SK-N-MC (cell line): ENCODE measurements at regions not wholly inside any gene's neighbourhood (a gene's known extent, or its start where the extent isn't known, plus 50 kb on each side); places are given as distances from the start of the nearest gene placed in this dataset.

Source experiments
- DNase-seq: peaks from one replicate; pipeline ENCODE4 v3.0.0-alpha.2; 2011; ENCODE audit warnings: low read depth, low spot score
- H3K27ac ChIP-seq: fragments of 200-600 bp; sonication (generic); 2 replicates; pipeline ENCODE4 v1.5.1; 2016; ENCODE audit warnings: mixed run types
- H3K36me3 ChIP-seq: fragments of 200-600 bp; sonication (generic); 2 replicates; pipeline ENCODE4 v1.6.1; 2017; ENCODE audit warnings: antibody characterized with exemption, low read length, mixed read lengths; ENCODE audit not compliant: insufficient read depth
- H3K4me3 ChIP-seq: fragments of 200-600 bp; sonication (generic); 2 replicates; pipeline ENCODE4 v1.5.1; 2016
- H3K9ac ChIP-seq: fragments of 200-600 bp; sonication (generic); 2 replicates; pipeline ENCODE4 v1.8.0; 2017; ENCODE audit warnings: mixed run types, mixed read lengths; ENCODE audit not compliant: insufficient read length
- H3K9me3 ChIP-seq: fragments of 200-600 bp; sonication (generic); 2 replicates; pipeline ENCODE4 v1.6.1; 2017; ENCODE audit warnings: low read depth, mild to moderate bottlenecking, antibody characterized with exemption, low read length, moderate library complexity, mixed read lengths
- EZH2 ChIP-seq: fragments of 200-600 bp; sonication (generic); IDR thresholded peaks from one replicate; pipeline ENCODE4 v1.6.1; 2017; ENCODE audit warnings: antibody characterized with exemption
- FOXP2 ChIP-seq: optimal IDR thresholded peaks from 2 replicates; pipeline ENCODE3; 2011; ENCODE audit warnings: mild to moderate bottlenecking, moderate library complexity; ENCODE audit not compliant: insufficient read depth; ENCODE audit errors: extremely low read length, control extremely low read depth
- POLR2AphosphoS5 ChIP-seq: IDR thresholded peaks from 2 replicates; pipeline ENCODE4 v1.6.1; 2012; ENCODE audit warnings: mild to moderate bottlenecking, low read depth, low read length, borderline replicate concordance

DNA sequence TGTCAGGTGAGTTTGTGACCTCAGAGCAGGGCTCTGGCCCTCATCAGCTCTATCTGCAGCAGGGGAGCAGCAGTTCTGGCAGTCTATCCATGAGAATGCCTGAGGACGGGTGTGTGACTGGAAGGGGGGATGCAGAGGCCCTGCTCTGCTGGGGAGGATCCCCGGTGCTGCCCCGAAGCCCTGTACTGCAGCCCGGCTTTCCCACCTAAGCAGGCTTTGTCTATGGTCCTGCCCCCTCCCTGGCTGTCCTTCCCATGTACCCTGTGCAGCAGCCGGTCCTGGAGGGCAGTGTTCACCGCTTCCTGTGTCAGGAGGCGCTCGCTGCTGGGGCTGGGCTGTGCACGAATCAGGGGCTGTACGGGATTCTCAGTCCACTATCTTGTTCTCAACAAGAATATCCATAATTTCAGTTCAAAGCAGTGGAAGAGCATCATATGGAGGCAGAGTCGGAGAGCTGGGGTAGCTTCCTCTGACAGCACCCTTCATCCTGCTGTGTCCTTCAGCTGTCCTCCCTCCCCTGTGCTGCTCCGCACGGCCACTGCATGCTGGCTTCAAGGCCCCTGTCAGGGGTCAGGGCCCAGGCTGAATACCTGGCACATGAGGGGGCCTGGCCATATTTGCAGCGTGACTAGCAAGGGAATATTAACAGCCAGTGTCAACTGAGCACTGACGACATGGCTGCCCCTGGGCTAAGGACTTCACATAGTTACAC lies 125.2 kb downstream of the CTTN start:
- no peak overlapping the region for H3K9ac ChIP-seq
- H3K4me3 ChIP-seq = no peak overlapping the region
- TF ChIP-seq POLR2AphosphoS5 (no peak), FOXP2 (no peak), EZH2 (no peak)
- H3K27ac ChIP-seq = no peak overlapping the region
- H3K36me3 ChIP-seq = no peaks in the 10 kb centered on the region
- H3K9me3 ChIP-seq = no peaks in the 10 kb centered on the region
- DNase-seq = no peak

DNA sequence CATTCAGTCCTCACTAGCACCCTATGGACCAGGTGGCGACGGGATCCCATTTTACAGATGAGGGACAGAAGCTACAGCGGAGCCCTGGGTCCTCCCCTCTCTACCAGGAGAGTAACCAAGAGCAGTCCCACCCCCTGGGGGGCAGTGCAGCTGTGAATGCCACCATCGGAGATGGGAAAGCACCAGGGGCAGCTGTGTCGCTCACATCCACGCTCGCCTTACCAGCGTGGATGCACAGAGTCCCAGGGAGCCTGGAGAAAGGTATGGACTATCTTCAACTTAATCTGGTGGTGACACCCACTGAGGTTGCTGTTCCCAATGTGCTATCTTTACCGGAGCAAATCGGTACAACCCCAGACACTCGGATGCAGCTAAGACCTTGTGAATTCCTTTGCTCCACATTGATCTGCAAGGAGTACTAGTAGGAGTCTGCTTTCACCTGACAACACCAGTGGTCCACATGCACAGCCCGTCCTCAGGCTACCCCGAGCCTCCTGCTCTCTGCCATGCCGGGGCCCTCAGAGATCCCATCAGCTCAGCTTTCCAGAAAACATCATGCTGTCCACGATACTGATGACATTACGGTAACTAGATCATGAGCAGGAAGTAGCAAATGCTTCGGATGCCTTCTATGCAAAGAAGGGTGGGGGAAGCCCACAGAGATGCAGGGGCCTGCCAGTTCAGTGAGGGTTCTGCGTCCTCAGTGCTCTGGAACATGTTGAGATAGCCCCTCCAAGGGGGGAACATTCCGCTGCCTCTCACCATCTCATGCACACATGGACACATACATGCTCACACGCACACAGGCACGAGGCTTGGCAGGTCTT lies 126.0 kb downstream of the CTTN start:
- Histone ChIP-seq H3K27ac (no peak overlapping the region), H3K36me3 (no peaks in the 10 kb centered on the region)
- DNase-seq = no peak

DNA sequence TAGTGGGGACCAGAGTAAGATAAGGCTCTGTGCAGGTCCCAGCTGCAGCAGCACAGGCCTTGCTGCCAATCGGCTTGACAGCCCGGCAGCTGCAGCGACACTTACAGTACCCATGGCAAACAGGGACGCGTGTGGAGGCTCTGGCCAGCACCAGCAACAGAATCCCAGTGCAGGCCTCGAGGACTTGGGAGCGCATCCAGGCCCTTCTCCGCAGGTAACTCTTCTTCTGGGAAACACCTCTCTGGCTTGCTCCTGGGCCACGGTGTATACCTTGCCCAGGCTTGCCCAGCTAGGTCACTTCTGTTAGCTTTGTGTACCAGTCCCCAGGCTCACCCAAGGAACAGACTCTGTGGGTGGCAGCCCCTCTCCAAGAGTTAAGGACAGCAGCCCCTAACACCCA lies 126.7 kb downstream of the CTTN start:
- Histone ChIP-seq H3K27ac (no peak overlapping the region), H3K4me3 (no peak overlapping the region), H3K36me3 (no peaks in the 10 kb centered on the region), H3K9me3 (no peaks in the 10 kb centered on the region), H3K9ac (no peak overlapping the region)
- DNase-seq = no peak
- no peak for TF ChIP-seq POLR2AphosphoS5
- no peak for TF ChIP-seq FOXP2
- no peak for TF ChIP-seq EZH2

More for the DNA sequence above, 126.0 kb downstream of the CTTN start:
- no peak overlapping the region for H3K4me3 ChIP-seq
- no peak overlapping the region for H3K9ac ChIP-seq
- TF ChIP-seq EZH2 = no peak
- TF ChIP-seq FOXP2 = no peak
- TF ChIP-seq POLR2AphosphoS5 = no peak
- H3K9me3 ChIP-seq = no peaks in the 10 kb centered on the region

DNA sequence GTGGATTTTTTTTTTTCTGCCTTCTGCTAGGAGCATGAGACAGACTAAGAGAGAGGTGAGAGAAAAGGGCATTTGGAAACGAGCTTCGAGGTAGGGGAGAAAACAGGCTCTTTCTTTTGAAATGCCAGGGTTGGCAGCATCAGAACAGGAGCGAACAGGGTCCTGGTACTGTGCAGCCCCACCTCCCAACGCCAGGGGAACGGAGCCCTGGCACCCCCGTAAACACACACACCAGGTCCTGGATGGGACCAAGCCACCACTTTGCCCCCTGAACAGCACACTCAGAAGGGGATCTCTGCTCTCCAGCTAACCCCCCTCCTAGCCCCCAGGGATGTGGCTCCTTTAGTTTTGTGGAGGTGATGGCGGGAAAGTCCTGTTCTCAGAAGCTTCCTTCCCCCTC lies 127.1 kb downstream of the CTTN start:
- DNase-seq = no peak
- TF ChIP-seq POLR2AphosphoS5 (no peak), FOXP2 (no peak), EZH2 (no peak)
- H3K36me3 ChIP-seq = no peaks in the 10 kb centered on the region
- no peak overlapping the region for H3K9ac ChIP-seq
- no peak overlapping the region for H3K27ac ChIP-seq
- no peaks in the 10 kb centered on the region for H3K9me3 ChIP-seq
- no peak overlapping the region for H3K4me3 ChIP-seq

- Histone ChIP-seq H3K9ac (no peak overlapping the region), H3K9me3 (no peaks in the 10 kb centered on the region), H3K27ac (no peak overlapping the region), H3K4me3 (no peak overlapping the region), H3K36me3 (no peaks in the 10 kb centered on the region)
- TF ChIP-seq EZH2 = no peak
- no peak for DNase-seq
Measured at GRCh38 chr11:70526116-70527045, 128.1 kb downstream of the CTTN start.

DNA sequence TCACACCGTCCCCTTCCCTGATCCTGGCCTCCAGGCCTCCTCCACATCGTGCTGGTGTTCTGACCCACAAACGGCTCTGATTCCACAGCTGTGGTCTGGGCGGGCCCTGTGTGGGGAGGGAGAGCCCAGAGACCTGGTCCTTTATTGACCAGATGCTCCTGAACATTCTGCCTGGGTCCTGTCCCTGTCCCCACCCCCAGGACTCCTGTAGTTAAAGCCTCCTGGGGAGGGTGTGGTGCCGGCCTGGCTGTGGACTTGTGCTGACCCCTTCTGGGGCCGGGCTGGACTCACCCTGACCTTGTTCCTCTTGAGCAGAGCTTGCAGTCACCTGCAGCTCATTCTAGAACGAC lies 128.7 kb downstream of the CTTN start:
- H3K9me3 ChIP-seq = no peaks in the 10 kb centered on the region
- TF ChIP-seq FOXP2 (no peak), EZH2 (no peak), POLR2AphosphoS5 (no peak)
- no peak overlapping the region for H3K4me3 ChIP-seq
- DNase-seq = no peak
- no peak overlapping the region for H3K9ac ChIP-seq
- H3K27ac ChIP-seq = no peak overlapping the region
- no peaks in the 10 kb centered on the region for H3K36me3 ChIP-seq

DNA sequence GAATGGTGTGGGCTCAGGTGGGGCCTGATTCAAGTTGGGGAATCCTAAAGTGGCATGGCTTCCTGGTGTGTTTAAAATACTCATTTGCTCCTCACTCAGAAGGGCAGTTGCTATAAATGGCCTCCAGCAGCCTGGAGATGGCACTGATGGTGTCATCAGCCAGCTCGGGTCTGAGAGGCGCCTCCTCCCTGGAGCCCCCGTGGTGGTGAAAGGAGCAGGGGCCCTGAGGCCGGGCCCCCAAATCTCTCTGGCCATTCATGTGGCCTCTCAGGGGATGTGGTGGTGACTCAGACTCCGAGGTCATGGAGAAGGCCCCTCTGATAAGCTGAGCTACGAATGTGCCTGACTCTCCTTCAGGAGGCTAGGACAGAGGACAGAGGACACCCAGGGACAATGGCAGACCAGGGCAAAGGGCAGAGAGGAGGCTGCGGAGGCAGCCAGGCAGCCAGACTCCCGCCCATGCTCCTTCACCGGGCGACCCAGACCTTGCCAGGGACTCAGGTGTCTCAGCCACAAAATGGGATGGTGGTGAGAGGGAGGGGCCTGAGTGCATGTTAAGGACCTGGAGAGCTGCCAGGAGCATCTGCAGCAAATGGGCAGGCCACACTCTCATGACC lies 129.2 kb downstream of the CTTN start:
- Histone ChIP-seq H3K36me3 (no peaks in the 10 kb centered on the region), H3K9ac (no peak overlapping the region), H3K9me3 (no peaks in the 10 kb centered on the region), H3K27ac (no peak overlapping the region), H3K4me3 (no peak overlapping the region)
- no peak for DNase-seq
- TF ChIP-seq EZH2 = no peak
- no peak for TF ChIP-seq FOXP2
- no peak for TF ChIP-seq POLR2AphosphoS5
